ENCODE measurements at regions not wholly inside any gene's neighbourhood (a gene's known extent, or its start where the extent isn't known, plus 50 kb on each side); places are given as distances from the start of the nearest gene placed in this dataset.

DNA sequence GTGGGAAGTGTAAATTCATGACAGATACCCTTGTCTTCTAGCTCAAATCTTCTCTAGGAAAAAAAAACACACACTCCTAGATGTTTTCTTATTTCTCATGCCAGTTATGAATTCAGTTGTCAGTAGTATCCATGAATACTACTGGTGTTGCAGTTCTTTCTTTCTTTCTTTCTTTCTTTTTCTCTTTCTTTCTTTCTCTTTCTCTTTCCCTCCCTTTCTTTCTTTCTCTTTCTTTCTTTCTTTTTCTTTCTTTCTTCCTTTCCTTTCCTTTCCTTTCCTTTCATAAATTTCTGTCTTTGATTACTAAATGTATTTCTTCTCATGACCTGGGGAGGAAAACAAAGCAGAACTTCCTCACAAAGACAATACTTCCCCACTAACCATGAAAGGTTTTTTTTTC, 253.8 kb downstream of the PCDH7 start:
- ChIA-PET CTCF (no interaction called here), POLR2A (interaction anchor here (0.5 kb wide), 1 partner anchor 13 kb away, joined by 5 read pairs; no protein-coding TSS in a partner anchor)
- DNase-seq (ENCODE audit: low read depth, low spot score) (no peak), ATAC-seq (no peak)
- intact Hi-C loops (cut with micrococcal nuclease; ENCODE audit: unreplicated experiment) (no loop called here), in situ Hi-C loops (cut with HindIII; ENCODE audit: low pct_unique_long_range_greater_than_20kb, low sequenced_read_pairs) (no loop called here)
- H3K9me3 ChIP-seq (ENCODE audit: control insufficient read depth, insufficient read depth, low read depth, low read length): no peaks in the 10 kb centered on the region
- no peaks in the 10 kb centered on the region for H3K36me3 ChIP-seq (ENCODE audit: control insufficient read depth, insufficient read depth, low read length)
- no peaks in the 10 kb centered on the region for H3K27me3 ChIP-seq (ENCODE audit: control insufficient read depth, insufficient read depth, low read length)
- H3K27ac ChIP-seq (ENCODE audit: low read length): no peak overlapping the region
- H3K4me1 ChIP-seq (ENCODE audit: control insufficient read depth, insufficient read depth, low read length): no peaks in the 10 kb centered on the region
- H3K4me3 ChIP-seq (ENCODE audit: low read depth in 2 of 2, low read length in 2 of 2): no peak overlapping the region
- TF ChIP-seq TCF7L2 (IDR thresholded peaks at IDR 0.05; ENCODE audit: low read depth, low read length): no peak
- TF ChIP-seq, protein P1, sequence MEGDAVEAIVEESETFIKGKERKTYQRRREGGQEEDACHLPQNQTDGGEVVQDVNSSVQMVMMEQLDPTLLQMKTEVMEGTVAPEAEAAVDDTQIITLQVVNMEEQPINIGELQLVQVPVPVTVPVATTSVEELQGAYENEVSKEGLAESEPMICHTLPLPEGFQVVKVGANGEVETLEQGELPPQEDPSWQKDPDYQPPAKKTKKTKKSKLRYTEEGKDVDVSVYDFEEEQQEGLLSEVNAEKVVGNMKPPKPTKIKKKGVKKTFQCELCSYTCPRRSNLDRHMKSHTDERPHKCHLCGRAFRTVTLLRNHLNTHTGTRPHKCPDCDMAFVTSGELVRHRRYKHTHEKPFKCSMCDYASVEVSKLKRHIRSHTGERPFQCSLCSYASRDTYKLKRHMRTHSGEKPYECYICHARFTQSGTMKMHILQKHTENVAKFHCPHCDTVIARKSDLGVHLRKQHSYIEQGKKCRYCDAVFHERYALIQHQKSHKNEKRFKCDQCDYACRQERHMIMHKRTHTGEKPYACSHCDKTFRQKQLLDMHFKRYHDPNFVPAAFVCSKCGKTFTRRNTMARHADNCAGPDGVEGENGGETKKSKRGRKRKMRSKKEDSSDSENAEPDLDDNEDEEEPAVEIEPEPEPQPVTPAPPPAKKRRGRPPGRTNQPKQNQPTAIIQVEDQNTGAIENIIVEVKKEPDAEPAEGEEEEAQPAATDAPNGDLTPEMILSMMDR (IDR thresholded peaks at IDR 0.05): no peak
- no TSS peak for BruUV-seq (replicated peaks)

DNA sequence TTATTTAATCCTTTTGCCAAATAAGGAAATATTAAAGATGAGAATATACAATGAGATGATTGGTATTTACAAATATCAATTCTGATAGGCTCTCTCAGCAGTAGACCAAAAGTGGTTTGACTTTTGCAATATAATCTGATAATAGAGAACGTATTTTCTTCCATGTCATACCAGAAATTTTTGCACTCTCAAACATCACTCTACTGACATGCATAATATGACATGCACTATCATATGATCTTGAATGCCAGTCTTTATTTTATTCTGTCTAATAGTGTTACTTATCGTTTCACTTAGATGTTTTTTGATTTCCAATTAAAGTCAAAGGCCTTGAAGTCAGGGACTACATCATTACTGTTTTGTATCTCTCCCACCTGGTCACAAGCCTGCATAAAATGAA, 259.2 kb downstream of the PCDH7 start:
- CTCF ChIA-PET: no interaction called here
- intact Hi-C loops (cut with micrococcal nuclease; ENCODE audit: unreplicated experiment): no loop called here
- Histone ChIP-seq H3K27me3 (ENCODE audit: control insufficient read depth, insufficient read depth, low read length) (no peaks in the 10 kb centered on the region), H3K4me3 (ENCODE audit: low read depth in 2 of 2, low read length in 2 of 2) (no peak overlapping the region), H3K36me3 (ENCODE audit: control insufficient read depth, insufficient read depth, low read length) (no peaks in the 10 kb centered on the region), H3K9me3 (ENCODE audit: control insufficient read depth, insufficient read depth, low read depth, low read length) (no peaks in the 10 kb centered on the region), H3K4me1 (ENCODE audit: control insufficient read depth, insufficient read depth, low read length) (no peaks in the 10 kb centered on the region), H3K27ac (ENCODE audit: low read length) (no peak overlapping the region)
- no peak for DNase-seq (ENCODE audit: low read depth, low spot score)
- in situ Hi-C loops (cut with HindIII; ENCODE audit: low pct_unique_long_range_greater_than_20kb, low sequenced_read_pairs): no loop called here
- TF ChIP-seq, protein P2, sequence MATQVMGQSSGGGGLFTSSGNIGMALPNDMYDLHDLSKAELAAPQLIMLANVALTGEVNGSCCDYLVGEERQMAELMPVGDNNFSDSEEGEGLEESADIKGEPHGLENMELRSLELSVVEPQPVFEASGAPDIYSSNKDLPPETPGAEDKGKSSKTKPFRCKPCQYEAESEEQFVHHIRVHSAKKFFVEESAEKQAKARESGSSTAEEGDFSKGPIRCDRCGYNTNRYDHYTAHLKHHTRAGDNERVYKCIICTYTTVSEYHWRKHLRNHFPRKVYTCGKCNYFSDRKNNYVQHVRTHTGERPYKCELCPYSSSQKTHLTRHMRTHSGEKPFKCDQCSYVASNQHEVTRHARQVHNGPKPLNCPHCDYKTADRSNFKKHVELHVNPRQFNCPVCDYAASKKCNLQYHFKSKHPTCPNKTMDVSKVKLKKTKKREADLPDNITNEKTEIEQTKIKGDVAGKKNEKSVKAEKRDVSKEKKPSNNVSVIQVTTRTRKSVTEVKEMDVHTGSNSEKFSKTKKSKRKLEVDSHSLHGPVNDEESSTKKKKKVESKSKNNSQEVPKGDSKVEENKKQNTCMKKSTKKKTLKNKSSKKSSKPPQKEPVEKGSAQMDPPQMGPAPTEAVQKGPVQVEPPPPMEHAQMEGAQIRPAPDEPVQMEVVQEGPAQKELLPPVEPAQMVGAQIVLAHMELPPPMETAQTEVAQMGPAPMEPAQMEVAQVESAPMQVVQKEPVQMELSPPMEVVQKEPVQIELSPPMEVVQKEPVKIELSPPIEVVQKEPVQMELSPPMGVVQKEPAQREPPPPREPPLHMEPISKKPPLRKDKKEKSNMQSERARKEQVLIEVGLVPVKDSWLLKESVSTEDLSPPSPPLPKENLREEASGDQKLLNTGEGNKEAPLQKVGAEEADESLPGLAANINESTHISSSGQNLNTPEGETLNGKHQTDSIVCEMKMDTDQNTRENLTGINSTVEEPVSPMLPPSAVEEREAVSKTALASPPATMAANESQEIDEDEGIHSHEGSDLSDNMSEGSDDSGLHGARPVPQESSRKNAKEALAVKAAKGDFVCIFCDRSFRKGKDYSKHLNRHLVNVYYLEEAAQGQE (IDR thresholded peaks at IDR 0.05; ENCODE audit: insufficient read depth in 1 of 2, low read depth in 2 of 2, low read length in 1 of 2): no peak
- TF ChIP-seq TCF7L2 (IDR thresholded peaks at IDR 0.05; ENCODE audit: low read depth, low read length) (no peak), POLR2AphosphoS5 (IDR thresholded peaks at IDR 0.05; ENCODE audit: low read depth, low read length) (no peak), SIN3A (IDR thresholded peaks at IDR 0.05; ENCODE audit: borderline replicate concordance, insufficient read depth, low read depth, low read length) (no peak)
- TF ChIP-seq, protein P1 (IDR thresholded peaks at IDR 0.05): no peak
- POLR2A ChIA-PET: no interaction called here
- BruUV-seq (replicated peaks): no TSS peak
- ATAC-seq: no peak

DNA sequence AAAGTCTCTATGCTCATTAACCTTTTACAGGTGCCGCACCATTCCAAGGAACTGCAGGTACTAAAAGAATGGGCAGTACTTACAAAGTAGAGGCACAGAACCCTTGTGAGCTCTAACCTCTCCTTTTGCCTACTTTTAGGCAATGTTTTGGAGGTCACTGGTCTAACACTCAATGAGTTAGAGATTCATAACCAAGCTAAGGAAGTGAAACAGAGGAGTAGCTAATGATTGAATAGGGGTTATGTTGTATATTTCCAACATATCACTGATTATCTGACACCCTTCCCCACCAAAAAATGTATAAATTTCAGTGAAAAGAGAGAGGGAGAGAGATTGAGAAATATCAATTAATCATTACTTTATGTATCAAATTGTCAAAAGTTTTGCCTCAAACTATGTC, 269.3 kb downstream of the PCDH7 start:
- H3K4me1 ChIP-seq (ENCODE audit: control insufficient read depth, insufficient read depth, low read length): no peaks in the 10 kb centered on the region
- DNase-seq (ENCODE audit: low read depth, low spot score) (no peak), ATAC-seq (no peak)
- POLR2A ChIA-PET: no interaction called here
- no peak overlapping the region for H3K4me3 ChIP-seq (ENCODE audit: low read depth in 2 of 2, low read length in 2 of 2)
- no peaks in the 10 kb centered on the region for H3K27me3 ChIP-seq (ENCODE audit: control insufficient read depth, insufficient read depth, low read length)
- H3K36me3 ChIP-seq (ENCODE audit: control insufficient read depth, insufficient read depth, low read length): no peaks in the 10 kb centered on the region
- no peaks in the 10 kb centered on the region for H3K9me3 ChIP-seq (ENCODE audit: control insufficient read depth, insufficient read depth, low read depth, low read length)
- intact Hi-C loops (cut with micrococcal nuclease; ENCODE audit: unreplicated experiment) (no loop called here), in situ Hi-C loops (cut with HindIII; ENCODE audit: low pct_unique_long_range_greater_than_20kb, low sequenced_read_pairs) (no loop called here)
- H3K27ac ChIP-seq (ENCODE audit: low read length): no peak overlapping the region
- TF ChIP-seq SIN3A (IDR thresholded peaks at IDR 0.05; ENCODE audit: borderline replicate concordance, insufficient read depth, low read depth, low read length): no peak
- no peak for TF ChIP-seq TCF7L2 (IDR thresholded peaks at IDR 0.05; ENCODE audit: low read depth, low read length)
- TF ChIP-seq, protein P1 (IDR thresholded peaks at IDR 0.05): no peak
- TF ChIP-seq, protein P2 (IDR thresholded peaks at IDR 0.05; ENCODE audit: insufficient read depth in 1 of 2, low read depth in 2 of 2, low read length in 1 of 2): no peak
- TF ChIP-seq POLR2AphosphoS5 (IDR thresholded peaks at IDR 0.05; ENCODE audit: low read depth, low read length): no peak
- CTCF ChIA-PET: no interaction called here
- no TSS peak for BruUV-seq (replicated peaks)

All from Panc1 (cell line).